HCT116 (cell line): ENCODE measurements at regions not wholly inside any gene's neighbourhood (a gene's known extent, or its start where the extent isn't known, plus 50 kb on each side); places are given as distances from the start of the nearest gene placed in this dataset.

Source experiments
- ATAC-seq: fragments of 200-7000 bp; cut with Tn5 transposase; 2 replicates; pipeline ENCODE4 v1.9.1; 2020; ENCODE audit warnings: mild to moderate bottlenecking, moderate library complexity
- BruUV-seq: library from RNA; stranded (reverse); fragments of 400-500 nt; replicated peaks from 2 replicates; lab custom pipeline; 2021; lab: Mats Ljungman, UMichigan
- CTCF ChIA-PET: fragments of 300-600 bp; sonication (Branson Sonifier 250); formaldehyde crosslinking; loops from one replicate; lab custom pipeline; 2021; ENCODE audit warnings: antibody characterized with exemption; lab: Charles Lee
- POLR2A ChIA-PET: fragments of 300-600, 350-600 bp; sonication (Branson Sonifier 250); formaldehyde crosslinking; loops from one replicate; lab custom pipeline; 2021; ENCODE audit warnings: antibody characterized with exemption; lab: Charles Lee
- RAD21 ChIA-PET, 2 experiments: fragments of 300-600 bp; sonication (Branson Sonifier 250); formaldehyde crosslinking; loops; one replicate each; lab custom pipeline; 2023; ENCODE audit warnings: low total read pairs in 2 of 2; ENCODE audit not compliant: uncharacterized antibody in 2 of 2, unreplicated experiment in 2 of 2, low non-redundant PET in 1 of 2; lab: Charles Lee
- DNase-seq: peaks from one replicate; pipeline ENCODE4 v3.0.0-alpha.2; 2010; ENCODE audit warnings: low read depth, low spot score
- H2AFZ ChIP-seq: fragments of 200-600 bp; shearing (Covaris generic), sonication (generic); 2 replicates; pipeline ENCODE4 v1.6.1; 2017; ENCODE audit warnings: low read depth, mixed run types, mixed read lengths, antibody characterized with exemption, low read length; ENCODE audit not compliant: poor library complexity, severe bottlenecking
- H3K27ac ChIP-seq: 2 replicates; pipeline ENCODE4 v1.5.1; 2012; ENCODE audit warnings: low read depth, low read length
- H3K27me3 ChIP-seq: fragments of 200-600 bp; sonication (generic); 2 replicates; pipeline ENCODE4 v1.6.1; 2016; ENCODE audit warnings: mixed run types, low read length, mixed read lengths; ENCODE audit not compliant: insufficient read depth
- H3K36me3 ChIP-seq, 2 experiments: fragments of 200-500 bp in 1 of 2; fragments of 200-600 bp in 1 of 2; sonication (Bioruptor generic) in 1 of 2; sonication (generic) in 1 of 2; 2 replicates each; pipeline versions ENCODE4 v1.5.1 to v1.6.1; 2014 to 2016; ENCODE audit warnings: low read length in 2 of 2, inconsistent platforms in 1 of 2, mixed read lengths in 1 of 2, mixed run types in 1 of 2; ENCODE audit not compliant: insufficient read depth in 2 of 2, control insufficient read depth in 1 of 2
- H3K4me1 ChIP-seq, 2 experiments: fragments of 200-600 bp in 1 of 2; sonication (generic) in 1 of 2; 2 replicates each; pipeline versions ENCODE4 v1.5.1 to v1.6.1; 2012 to 2017; ENCODE audit warnings: low read length in 2 of 2, inconsistent platforms in 1 of 2, mild to moderate bottlenecking in 1 of 2, mixed read lengths in 1 of 2, mixed run types in 1 of 2, moderate library complexity in 1 of 2; ENCODE audit not compliant: insufficient read depth in 2 of 2, control insufficient read depth in 1 of 2
- H3K4me2 ChIP-seq: fragments of 200-600 bp; sonication (generic); 2 replicates; pipeline ENCODE4 v1.6.1; 2017; ENCODE audit warnings: mixed run types, low read length, mixed read lengths
- H3K4me3 ChIP-seq, 2 experiments: fragments of 200-600 bp in 1 of 2; sonication (generic) in 1 of 2; replicated peaks in 1 of 2; 2 replicates each; pipeline ENCODE4 v1.5.1; 2011 to 2016; ENCODE audit warnings: low read length in 2 of 2, control low read depth in 1 of 2, low read depth in 1 of 2, mild to moderate bottlenecking in 1 of 2, mixed read lengths in 1 of 2, mixed run types in 1 of 2
- H3K79me2 ChIP-seq: fragments of 200-600 bp; sonication (generic); 2 replicates; pipeline ENCODE4 v1.6.1; 2017; ENCODE audit warnings: mild to moderate bottlenecking, mixed run types, low read length, moderate library complexity, mixed read lengths; ENCODE audit not compliant: insufficient read depth
- H3K9ac ChIP-seq: fragments of 200-600 bp; sonication (generic); 2 replicates; pipeline ENCODE4 v1.6.1; 2016; ENCODE audit warnings: low read length, mixed read lengths
- H3K9me2 ChIP-seq: fragments of 200-600 bp; sonication (generic), shearing (Covaris generic); 2 replicates; pipeline ENCODE4 v1.6.1; 2017; ENCODE audit warnings: mixed run types, mild to moderate bottlenecking, moderate library complexity; ENCODE audit not compliant: insufficient read depth
- H3K9me3 ChIP-seq, 2 experiments: fragments of 200-500 bp in 1 of 2; fragments of 200-600 bp in 1 of 2; sonication (Bioruptor generic) in 1 of 2; sonication (generic) in 1 of 2; 2 replicates each; pipeline ENCODE4 v1.6.1; 2014 to 2017; ENCODE audit warnings: low read length in 2 of 2, mixed read lengths in 2 of 2, inconsistent platforms in 1 of 2, low read depth in 1 of 2, mild to moderate bottlenecking in 1 of 2, mixed run types in 1 of 2, moderate library complexity in 1 of 2; ENCODE audit not compliant: control insufficient read depth in 1 of 2, insufficient read depth in 1 of 2
- H4K20me1 ChIP-seq: fragments of 200-600 bp; sonication (generic), shearing (Covaris generic); 2 replicates; pipeline ENCODE4 v1.6.1; 2017; ENCODE audit warnings: mixed run types, mild to moderate bottlenecking, moderate library complexity; ENCODE audit not compliant: insufficient read depth
- CTCF ChIP-seq, 3 experiments: fragments of 200-600 bp in 1 of 3; sonication (generic) in 1 of 3; IDR thresholded peaks in 2 of 3; conservative IDR thresholded peaks in 1 of 3; 2 replicates each; pipeline ENCODE4 v1.5.1; 2012 to 2017; ENCODE audit warnings: low read depth in 2 of 3, low read length in 2 of 3, antibody characterized with exemption in 1 of 3, borderline replicate concordance in 1 of 3, control low read depth in 1 of 3, mild to moderate bottlenecking in 1 of 3, mixed read lengths in 1 of 3, mixed run types in 1 of 3, moderate library complexity in 1 of 3; ENCODE audit not compliant: insufficient read depth in 1 of 3
- EGR1 ChIP-seq: IDR thresholded peaks from 2 replicates; pipeline ENCODE4 v1.6.1; 2012; ENCODE audit warnings: low read depth
- MAX ChIP-seq: IDR thresholded peaks from 2 replicates; pipeline ENCODE4 v1.6.1; 2012
- POLR2AphosphoS5 ChIP-seq: IDR thresholded peaks from 2 replicates; pipeline ENCODE4 v1.6.1; 2011; ENCODE audit warnings: mild to moderate bottlenecking, low read depth, low read length, moderate library complexity
- SP1 ChIP-seq: IDR thresholded peaks from 2 replicates; pipeline ENCODE4 v1.6.1; 2012; ENCODE audit warnings: low read depth
- YY1 ChIP-seq: IDR thresholded peaks from 2 replicates; pipeline ENCODE4 v1.6.1; 2011; ENCODE audit warnings: low read length, low read depth, moderate library complexity, mild to moderate bottlenecking; ENCODE audit not compliant: insufficient replicate concordance; ENCODE audit errors: extremely low read depth
- ZFX ChIP-seq: fragments of 450-650 bp; IDR thresholded peaks from 2 replicates; pipeline ENCODE4 v1.6.1; 2017
- intact Hi-C: fragments of 100-400 bp; cut with micrococcal nuclease; formaldehyde crosslinking; loops from 2 replicates; pipeline ENCODE4 v1.10.0; 2022
- TF ChIP-seq, protein P1 (sequence below): IDR thresholded peaks from 2 replicates; pipeline ENCODE4 v1.6.1; 2012

DNA sequence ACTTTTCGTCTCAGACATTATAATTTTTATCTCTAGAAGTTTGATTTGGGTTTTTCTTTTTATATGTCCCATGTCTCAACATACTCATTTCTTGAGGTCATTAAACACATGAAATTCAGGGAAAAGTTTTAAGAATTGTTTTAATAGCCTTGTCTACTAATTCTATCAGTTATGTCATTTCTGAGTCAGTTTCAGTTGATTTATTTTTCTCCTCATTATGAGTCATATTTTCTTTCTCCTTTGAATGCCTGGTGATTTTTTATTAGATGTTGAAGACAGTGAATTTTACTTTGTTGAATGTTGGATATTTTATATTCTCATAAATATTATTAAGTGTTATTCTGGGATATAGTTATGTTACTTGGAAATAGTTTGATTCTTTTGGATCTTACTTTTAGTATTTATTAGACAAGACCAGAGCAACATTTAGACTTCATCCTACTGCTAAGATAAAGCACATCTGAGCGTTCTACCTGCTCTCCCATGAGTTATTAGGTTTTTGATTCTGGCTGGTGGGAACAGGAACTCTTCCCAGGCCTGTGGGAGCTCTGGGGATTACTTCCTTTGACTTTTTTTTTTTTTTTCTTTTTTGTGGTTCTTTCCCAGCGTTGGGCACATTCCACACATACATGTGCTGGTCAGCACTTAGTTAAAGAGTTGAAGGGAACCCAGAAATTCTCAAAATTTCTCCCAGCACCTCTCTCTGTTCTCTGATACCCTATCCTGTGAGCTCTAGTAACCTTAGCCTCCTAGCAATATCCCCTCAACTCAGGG is 1157.7 kb downstream of the BCL11B start:
- H3K9ac ChIP-seq = no peak overlapping the region
- no peaks in the 10 kb centered on the region for H3K36me3 ChIP-seq
- ChIA-PET POLR2A (no interaction called here), CTCF (no interaction called here), RAD21 (no interaction called here)
- no peaks in the 10 kb centered on the region for H3K9me2 ChIP-seq
- ATAC-seq (no peak), DNase-seq (no peak)
- intact Hi-C loops = no loop called here
- no peaks in the 10 kb centered on the region for H3K27me3 ChIP-seq
- no peak overlapping the region for H3K4me3 ChIP-seq
- no peak overlapping the region for H3K27ac ChIP-seq
- H4K20me1 ChIP-seq = no peaks in the 10 kb centered on the region
- no peaks in the 10 kb centered on the region for H3K79me2 ChIP-seq
- H3K9me3 ChIP-seq = peaks cover 0 to 3% of the 10 kb centered on the region in 2 experiments; a peak in 1 of 4 replicates
- no TSS peak for BruUV-seq
- no peak overlapping the region for H2AFZ ChIP-seq
- TF ChIP-seq EGR1 (no peak), SP1 (no peak)
- TF ChIP-seq, protein P1, sequence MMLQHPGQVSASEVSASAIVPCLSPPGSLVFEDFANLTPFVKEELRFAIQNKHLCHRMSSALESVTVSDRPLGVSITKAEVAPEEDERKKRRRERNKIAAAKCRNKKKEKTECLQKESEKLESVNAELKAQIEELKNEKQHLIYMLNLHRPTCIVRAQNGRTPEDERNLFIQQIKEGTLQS = no peak
- no peak overlapping the region for H3K4me2 ChIP-seq
- H3K4me1 ChIP-seq = no peaks in the 10 kb centered on the region

- H3K9me2 ChIP-seq = no peaks in the 10 kb centered on the region
- ChIA-PET RAD21 (no interaction called here), POLR2A (no interaction called here), CTCF (no interaction called here)
- H4K20me1 ChIP-seq = no peaks in the 10 kb centered on the region
- no peaks in the 10 kb centered on the region for H3K79me2 ChIP-seq
- H3K4me3 ChIP-seq = no peak overlapping the region
- H3K4me1 ChIP-seq = no peaks in the 10 kb centered on the region
- ATAC-seq (no peak), DNase-seq (no peak)
- no peaks in the 10 kb centered on the region for H3K27me3 ChIP-seq
- no TSS peak for BruUV-seq
- TF ChIP-seq ZFX = no peak
- no peak for TF ChIP-seq MAX
- no peak for TF ChIP-seq EGR1
- TF ChIP-seq CTCF (IDR thresholded peaks at IDR 0.05 in 2 of 3, conservative IDR thresholded peaks at IDR 0.05 in 1 of 3; ENCODE audit: borderline replicate concordance in 1 of 3, insufficient read depth in 1 of 3, low read depth in 2 of 3, low read length in 2 of 3) = no peak
- no peak for TF ChIP-seq YY1
- no peak for TF ChIP-seq POLR2AphosphoS5
- H3K9ac ChIP-seq = no peak overlapping the region
- no peaks in the 10 kb centered on the region for H3K36me3 ChIP-seq
- H3K4me2 ChIP-seq = no peak overlapping the region
- no peak overlapping the region for H2AFZ ChIP-seq
- intact Hi-C loops = no loop called here
- H3K9me3 ChIP-seq = peaks cover 0 to 3% of the 10 kb centered on the region in 2 experiments; a peak in 1 of 4 replicates
- H3K27ac ChIP-seq = no peak overlapping the region
Observed at GRCh38 chr14:98114946-98115345, 1157.1 kb downstream of the BCL11B start.
